ENCODE measurements at regions not wholly inside any gene's neighbourhood (a gene's known extent, or its start where the extent isn't known, plus 50 kb on each side); places are given as distances from the start of the nearest gene placed in this dataset.

- no peak for DNase-seq (ENCODE audit: low spot score)
Observed at GRCh38 chr9:108103046-108103693, 613.6 kb upstream of the KLF4 start.

DNA sequence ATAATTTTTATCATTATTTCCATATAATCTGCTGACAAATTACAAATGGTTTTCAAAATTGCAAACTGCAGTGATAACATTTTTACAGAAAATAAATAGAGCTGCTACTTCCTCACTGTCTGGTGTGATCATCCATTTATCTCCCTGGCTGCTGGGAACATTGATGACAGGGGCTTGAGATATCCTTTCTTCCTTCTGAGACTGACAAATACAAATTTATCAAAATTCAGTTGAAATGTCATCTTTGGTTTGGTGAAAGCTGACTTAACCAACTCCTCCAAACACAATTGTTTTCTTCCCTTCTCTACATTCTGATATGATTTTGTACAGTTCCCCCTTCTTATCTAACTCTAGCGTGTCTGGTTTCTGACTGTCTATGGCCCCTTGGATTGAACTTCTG, 611.8 kb upstream of the KLF4 start:
- no peak for DNase-seq (ENCODE audit: low spot score)

- no peak for DNase-seq (ENCODE audit: low spot score)
Observed at GRCh38 chr9:108100571-108100970, 611.0 kb upstream of the KLF4 start.

DNA sequence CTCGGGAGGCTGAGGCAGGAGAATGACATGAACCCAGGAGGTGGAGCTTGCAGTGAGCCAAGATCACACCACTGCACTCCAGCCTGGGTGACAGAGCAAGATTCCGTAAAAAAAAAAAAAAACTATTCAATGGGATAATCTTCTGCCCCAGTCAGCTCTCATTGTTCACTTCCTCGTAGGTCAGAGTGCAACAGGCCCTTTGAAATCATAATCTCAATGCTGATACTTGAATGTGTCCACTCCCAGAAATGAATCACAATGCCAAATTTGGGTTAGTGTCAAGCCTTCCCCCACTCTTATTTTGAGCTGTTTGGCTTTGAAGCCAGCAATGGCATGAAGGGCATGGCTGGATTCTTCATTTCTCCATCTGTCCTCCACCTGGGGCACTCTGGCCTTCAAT, 610.3 kb upstream of the KLF4 start:
- DNase-seq (ENCODE audit: low spot score): no peak

DNA sequence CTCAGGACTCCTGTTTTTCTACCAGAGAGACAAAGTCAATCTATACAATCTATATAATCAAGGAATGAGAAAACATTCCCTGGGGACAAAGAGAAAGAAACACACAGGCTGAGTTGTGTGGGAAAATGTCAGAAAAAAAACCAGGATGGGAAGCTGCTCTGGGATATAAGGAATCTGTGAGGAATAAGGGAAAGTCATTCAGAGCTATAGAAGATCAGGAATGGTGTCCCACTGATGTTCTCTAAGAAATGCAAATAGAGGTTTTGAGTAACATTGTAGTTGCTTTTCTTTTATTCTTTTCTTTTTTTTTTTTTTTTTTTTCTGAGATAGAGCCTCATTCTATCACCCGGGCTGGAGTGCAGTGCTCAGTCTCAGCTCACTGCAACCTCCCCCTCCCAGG, 605.9 kb upstream of the KLF4 start:
- DNase-seq (ENCODE audit: low spot score): no peak

DNA sequence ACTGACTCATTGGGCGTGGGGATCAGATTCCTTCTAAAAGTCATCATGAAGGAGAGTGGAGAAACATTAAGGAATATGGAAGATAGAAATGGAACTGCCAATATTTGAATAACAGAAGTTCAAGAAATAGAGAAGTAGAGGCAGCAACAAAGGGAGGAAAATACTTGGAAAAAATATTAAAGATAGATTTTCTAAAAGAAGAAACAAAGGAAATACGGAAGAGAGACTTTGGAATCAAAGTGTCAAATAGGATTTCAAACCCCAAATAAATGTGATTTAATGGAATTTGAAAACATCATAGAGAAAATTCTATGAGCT, 605.1 kb upstream of the KLF4 start:
- no peak for DNase-seq (ENCODE audit: low spot score)

DNA sequence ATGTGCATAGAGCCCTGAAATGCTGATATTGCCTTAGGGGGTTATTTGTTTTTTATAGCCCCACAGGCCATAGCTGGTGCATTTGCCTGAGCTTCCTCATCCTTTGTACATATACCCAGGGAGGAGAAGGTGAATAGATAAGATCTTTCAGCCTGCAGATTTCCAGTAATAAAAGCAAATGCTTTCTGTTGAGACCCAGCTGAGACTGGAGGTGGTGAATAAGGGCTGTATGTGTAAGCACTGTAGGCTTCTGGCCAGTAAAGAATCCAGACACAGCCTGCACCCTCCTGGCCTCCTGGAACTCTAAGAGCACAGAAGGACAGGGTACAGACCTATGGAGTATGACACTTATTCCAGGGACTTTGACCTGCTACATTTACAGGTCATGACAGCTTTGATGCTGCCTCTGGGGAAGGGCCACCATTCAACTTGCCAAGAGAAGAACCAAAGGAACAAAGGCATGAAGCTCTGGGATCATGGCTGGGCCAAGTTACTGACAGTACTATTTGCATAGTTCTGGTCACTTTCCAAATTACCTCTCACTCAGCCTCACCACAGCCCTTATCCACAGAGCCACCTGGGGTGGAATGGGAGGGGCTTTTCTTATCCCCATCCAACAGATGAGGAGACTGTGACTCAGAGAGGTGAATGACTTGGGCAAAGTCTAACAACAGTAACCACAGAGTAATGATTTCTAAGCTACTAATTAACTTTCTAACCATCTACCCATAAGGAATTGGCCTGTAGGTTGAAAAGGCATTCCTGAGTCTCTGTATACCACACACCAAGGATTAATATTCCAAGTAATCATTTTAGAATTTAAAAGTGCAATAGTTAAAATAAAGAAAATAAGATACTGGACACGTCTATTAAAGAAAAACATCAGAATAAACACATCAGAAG, 604.5 kb upstream of the KLF4 start:
- DNase-seq (ENCODE audit: low spot score): no peak

- DNase-seq (ENCODE audit: low spot score): no peak
Observed at GRCh38 chr9:108088916-108089315, 599.3 kb upstream of the KLF4 start.

DNA sequence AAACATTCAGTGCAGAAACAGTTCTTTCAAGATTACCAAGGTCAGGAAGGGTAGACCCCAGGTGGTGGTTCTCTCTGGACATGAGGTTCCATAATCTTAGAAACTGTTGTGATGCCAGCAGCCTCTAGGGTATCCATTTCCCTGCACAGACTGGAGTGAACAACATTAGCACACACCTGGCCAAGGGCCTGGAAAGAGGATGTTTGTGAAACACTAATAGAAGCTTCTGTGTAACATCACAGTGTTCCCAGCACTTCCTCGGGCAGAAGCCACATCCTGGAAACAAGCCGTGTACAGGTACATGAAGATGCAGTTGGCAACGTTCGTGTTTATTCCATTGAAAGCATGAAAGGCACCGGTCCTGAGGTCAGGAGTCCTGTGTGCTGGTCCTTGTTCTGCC, 598.2 kb upstream of the KLF4 start:
- no peak for DNase-seq (ENCODE audit: low spot score)

DNA sequence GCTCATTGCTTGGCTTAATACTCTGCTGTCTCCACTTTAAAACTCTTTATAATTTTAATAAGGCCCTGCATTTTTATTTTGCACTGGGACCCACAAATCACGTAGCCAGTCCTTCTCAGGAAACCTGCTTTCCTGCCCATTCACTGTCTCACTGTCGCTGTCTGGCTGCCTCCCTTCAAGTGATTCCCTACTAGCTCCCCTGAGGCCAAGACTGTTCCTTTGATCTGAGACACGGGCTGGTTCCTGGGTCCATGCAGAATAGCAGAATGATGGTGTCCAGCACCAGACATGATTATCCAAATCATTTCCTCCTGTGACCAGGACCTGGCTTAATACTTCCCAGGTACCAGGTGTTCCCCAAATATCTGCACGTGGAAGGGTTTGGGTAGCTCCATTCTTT, 597.1 kb upstream of the KLF4 start:
- DNase-seq (ENCODE audit: low spot score): no peak

DNA sequence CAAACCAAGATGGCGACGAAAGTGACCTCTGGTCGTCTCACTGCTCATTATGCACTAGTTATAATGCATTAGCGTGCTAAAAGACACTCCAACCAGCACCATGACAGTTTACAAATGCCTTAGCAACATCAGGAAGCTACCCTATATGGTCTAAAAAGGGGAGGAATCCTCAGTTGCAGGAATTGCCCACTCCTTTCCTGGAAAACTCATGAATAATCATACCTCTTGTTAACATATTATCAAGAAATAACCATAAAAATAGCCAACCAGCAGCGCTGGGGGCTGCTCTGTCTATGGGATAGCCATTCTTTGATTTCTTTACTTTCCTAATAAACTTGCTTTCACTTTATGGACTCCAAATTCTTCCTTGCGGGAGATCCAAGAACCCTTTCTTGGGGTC, 595.7 kb upstream of the KLF4 start:
- no peak for DNase-seq (ENCODE audit: low spot score)

GRCh38 chr9:108083796-108084352, 594.3 kb upstream of the KLF4 start:
- DNase-seq (ENCODE audit: low spot score): no peak

GRCh38 chr9:108083160-108083750, 593.7 kb upstream of the KLF4 start:
- DNase-seq (ENCODE audit: low spot score): no peak

GRCh38 chr9:108081112-108081511, 591.5 kb upstream of the KLF4 start:
- no peak for DNase-seq (ENCODE audit: low spot score)

DNA sequence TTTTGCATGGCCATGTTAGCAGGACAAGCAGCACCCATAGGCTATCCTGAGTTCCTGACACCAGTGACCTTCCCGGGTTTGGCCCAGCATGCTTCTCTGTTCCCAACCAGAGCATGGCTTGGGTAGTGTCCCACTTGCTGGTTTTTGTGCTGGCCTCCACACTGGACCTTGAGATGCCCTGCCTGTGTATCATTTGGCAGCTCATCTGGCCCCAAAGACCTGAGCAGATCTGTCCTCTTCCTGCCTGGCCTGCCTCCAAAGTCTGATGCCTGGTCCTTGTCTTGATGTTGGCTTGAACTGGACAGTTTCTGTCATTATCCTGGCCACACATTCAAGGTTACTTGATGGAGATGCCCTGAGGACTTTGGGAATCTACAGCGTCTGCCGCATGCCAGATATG, 590.7 kb upstream of the KLF4 start:
- no peak for DNase-seq (ENCODE audit: low spot score)

DNA sequence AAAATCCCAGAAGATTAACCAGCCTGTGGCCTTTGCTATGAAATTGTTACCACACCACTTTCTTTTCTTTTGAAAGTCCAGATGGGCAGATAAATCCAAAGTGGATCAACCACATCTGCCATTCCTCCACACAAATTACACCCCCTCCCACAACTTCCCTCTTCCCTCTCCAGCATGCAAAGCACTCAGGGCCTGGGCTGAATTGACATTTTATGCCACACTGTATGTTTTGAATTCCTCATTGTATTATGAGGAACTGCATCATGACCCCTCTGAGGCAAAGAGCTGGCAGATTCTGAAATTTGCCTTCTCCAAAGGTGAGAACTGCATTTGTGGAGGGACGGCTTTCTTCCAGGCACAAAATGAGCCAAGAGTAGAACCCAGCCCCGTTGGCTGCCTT, 589.2 kb upstream of the KLF4 start:
- no peak for DNase-seq (ENCODE audit: low spot score)

GRCh38 chr9:108078375-108078774, 588.8 kb upstream of the KLF4 start:
- DNase-seq (ENCODE audit: low spot score): no peak

- no peak for DNase-seq (ENCODE audit: low spot score)
Observed at GRCh38 chr9:108077556-108077955, 588.0 kb upstream of the KLF4 start.

GRCh38 chr9:108074900-108075299, 585.3 kb upstream of the KLF4 start:
- DNase-seq (ENCODE audit: low spot score): no peak

DNA sequence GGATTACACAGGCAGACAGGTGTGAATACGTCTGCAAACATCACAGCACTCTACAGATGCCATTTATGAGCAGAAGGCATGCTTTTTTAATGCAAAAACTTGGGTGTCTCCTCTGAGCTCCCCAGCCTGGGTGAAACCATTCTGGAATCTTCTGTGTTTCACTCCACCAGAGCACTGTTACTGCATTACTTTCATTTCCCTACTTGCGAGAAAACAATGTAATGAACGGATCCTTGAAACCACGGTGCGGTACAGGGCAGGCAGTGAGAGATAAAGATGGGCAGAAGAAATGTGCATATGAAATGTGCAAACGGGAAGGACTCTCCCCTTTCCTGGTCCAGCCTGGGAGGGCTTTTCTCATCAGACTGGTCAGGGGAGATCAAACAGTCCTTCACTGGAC, 584.3 kb upstream of the KLF4 start:
- DNase-seq (ENCODE audit: low spot score): no peak

DNA sequence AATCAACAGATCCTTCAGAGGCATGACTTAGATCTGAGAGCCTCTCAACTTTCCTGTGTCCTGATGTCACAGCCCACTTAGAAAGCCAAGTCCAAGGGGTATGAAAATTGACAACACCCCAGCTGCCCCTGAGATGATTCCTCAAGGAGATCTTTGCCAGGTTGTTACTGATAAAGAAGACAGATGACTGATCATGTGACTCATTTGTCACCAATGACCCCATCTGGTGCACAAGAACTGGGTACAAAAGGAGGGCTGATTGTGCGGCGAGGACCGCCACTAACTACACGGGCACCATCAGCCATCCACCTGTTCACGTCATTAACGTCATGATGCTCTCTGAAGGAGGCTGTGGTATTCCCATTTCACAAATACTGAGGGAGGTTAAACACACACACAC, 583.2 kb upstream of the KLF4 start:
- no peak for DNase-seq (ENCODE audit: low spot score)

GRCh38 chr9:108070861-108071260, 581.3 kb upstream of the KLF4 start:
- DNase-seq (ENCODE audit: low spot score): no peak

GRCh38 chr9:108069991-108070390, 580.4 kb upstream of the KLF4 start:
- no peak for DNase-seq (ENCODE audit: low spot score)
